ENCODE measurements at regions not wholly inside any gene's neighbourhood (a gene's known extent, or its start where the extent isn't known, plus 50 kb on each side); places are given as distances from the start of the nearest gene placed in this dataset.
A peak's percentile ranks its signal among the peaks of the same experiment; 100 is the strongest.

GRCh38 chr16:61596655-61597054 lies 439.6 kb downstream of the CDH8 start:
- H3K9me3 ChIP-seq (ENCODE audit: low read depth) = no peaks in the 10 kb centered on the region
- no peaks in the 10 kb centered on the region for H3K36me3 ChIP-seq (replicated peaks; ENCODE audit: insufficient read depth, low read depth)
- no peak overlapping the region for H3K27ac ChIP-seq
- H3K4me1 ChIP-seq (ENCODE audit: insufficient read depth) = no peaks in the 10 kb centered on the region
- no peaks in the 10 kb centered on the region for H3K27me3 ChIP-seq
- TF ChIP-seq EZH2phosphoT487 (IDR thresholded peaks at IDR 0.05; ENCODE audit: low read depth, severe bottlenecking, unreplicated experiment) = no peak
- no peak for TF ChIP-seq CTCF (IDR thresholded peaks at IDR 0.05; ENCODE audit: poor library complexity)
- no peak for DNase-seq (ENCODE audit: low spot score)
- no peak overlapping the region for H3K4me2 ChIP-seq
- no peaks in the 10 kb centered on the region for H4K20me1 ChIP-seq (ENCODE audit: insufficient read depth, poor library complexity, severe bottlenecking)
- no peaks in the 10 kb centered on the region for H3K9me2 ChIP-seq (replicated peaks; ENCODE audit: insufficient read depth)
- no peak overlapping the region for H2AFZ ChIP-seq
- no peak overlapping the region for H3K4me3 ChIP-seq
- no peaks in the 10 kb centered on the region for H3K79me2 ChIP-seq
- WGBS (ENCODE audit: low lambda C conversion rate, missing lambda C conversion rate) = 85% methylated on average over 2 of the region's 2 CpGs

- H2AFZ ChIP-seq = no peak overlapping the region
- H3K9me2 ChIP-seq (replicated peaks; ENCODE audit: insufficient read depth) = no peaks in the 10 kb centered on the region
- H4K20me1 ChIP-seq (ENCODE audit: insufficient read depth, poor library complexity, severe bottlenecking) = no peaks in the 10 kb centered on the region
- H3K79me2 ChIP-seq = no peaks in the 10 kb centered on the region
- 56% methylated on average over 3 of the region's 3 CpGs for WGBS (ENCODE audit: low lambda C conversion rate, missing lambda C conversion rate)
- no peaks in the 10 kb centered on the region for H3K4me1 ChIP-seq (ENCODE audit: insufficient read depth)
- H3K36me3 ChIP-seq (replicated peaks; ENCODE audit: insufficient read depth, low read depth) = no peaks in the 10 kb centered on the region
- H3K27ac ChIP-seq = no peak overlapping the region
- no peaks in the 10 kb centered on the region for H3K27me3 ChIP-seq
- peak; percentile 12 for DNase-seq (ENCODE audit: low spot score)
- no peak overlapping the region for H3K4me3 ChIP-seq
- TF ChIP-seq CTCF (IDR thresholded peaks at IDR 0.05; ENCODE audit: poor library complexity) = no peak
- no peak for TF ChIP-seq EZH2phosphoT487 (IDR thresholded peaks at IDR 0.05; ENCODE audit: low read depth, severe bottlenecking, unreplicated experiment)
- no peak for TF ChIP-seq EZH2 (IDR thresholded peaks at IDR 0.05; ENCODE audit: borderline replicate concordance)
- no peaks in the 10 kb centered on the region for H3K9me3 ChIP-seq (ENCODE audit: low read depth)
- no peak overlapping the region for H3K4me2 ChIP-seq
These were observed 440.6 kb downstream of the CDH8 start for GRCh38 chr16:61595605-61596004.

- H3K36me3 ChIP-seq (replicated peaks; ENCODE audit: insufficient read depth, low read depth) = no peaks in the 10 kb centered on the region
- H3K79me2 ChIP-seq = no peaks in the 10 kb centered on the region
- no peak overlapping the region for H3K4me2 ChIP-seq
- no peak overlapping the region for H3K27ac ChIP-seq
- no peak for TF ChIP-seq CTCF (IDR thresholded peaks at IDR 0.05; ENCODE audit: poor library complexity)
- no peak for TF ChIP-seq EZH2 (IDR thresholded peaks at IDR 0.05; ENCODE audit: borderline replicate concordance)
- no peak for TF ChIP-seq EZH2phosphoT487 (IDR thresholded peaks at IDR 0.05; ENCODE audit: low read depth, severe bottlenecking, unreplicated experiment)
- H3K27me3 ChIP-seq = no peaks in the 10 kb centered on the region
- no peak overlapping the region for H2AFZ ChIP-seq
- DNase-seq (ENCODE audit: low spot score) = no peak
- H4K20me1 ChIP-seq (ENCODE audit: insufficient read depth, poor library complexity, severe bottlenecking) = no peaks in the 10 kb centered on the region
- H3K9me2 ChIP-seq (replicated peaks; ENCODE audit: insufficient read depth) = no peaks in the 10 kb centered on the region
- 52% methylated on average over 1 of the region's 1 CpG for WGBS (ENCODE audit: low lambda C conversion rate, missing lambda C conversion rate)
- no peaks in the 10 kb centered on the region for H3K4me1 ChIP-seq (ENCODE audit: insufficient read depth)
- no peak overlapping the region for H3K4me3 ChIP-seq
- H3K9me3 ChIP-seq (ENCODE audit: low read depth) = no peaks in the 10 kb centered on the region
These were observed 445.7 kb downstream of the CDH8 start for GRCh38 chr16:61590577-61590976.

GRCh38 chr16:61587526-61587925 lies 448.7 kb downstream of the CDH8 start:
- Histone ChIP-seq H3K4me3 (no peak overlapping the region), H4K20me1 (ENCODE audit: insufficient read depth, poor library complexity, severe bottlenecking) (no peaks in the 10 kb centered on the region), H3K27ac (no peak overlapping the region), H3K4me2 (no peak overlapping the region), H3K9me2 (replicated peaks; ENCODE audit: insufficient read depth) (no peaks in the 10 kb centered on the region), H2AFZ (no peak overlapping the region), H3K4me1 (ENCODE audit: insufficient read depth) (no peaks in the 10 kb centered on the region), H3K9me3 (ENCODE audit: low read depth) (no peaks in the 10 kb centered on the region), H3K79me2 (no peaks in the 10 kb centered on the region), H3K36me3 (replicated peaks; ENCODE audit: insufficient read depth, low read depth) (no peaks in the 10 kb centered on the region), H3K27me3 (no peaks in the 10 kb centered on the region)
- TF ChIP-seq EZH2 (IDR thresholded peaks at IDR 0.05; ENCODE audit: borderline replicate concordance) (no peak), CTCF (IDR thresholded peaks at IDR 0.05; ENCODE audit: poor library complexity) (no peak), EZH2phosphoT487 (IDR thresholded peaks at IDR 0.05; ENCODE audit: low read depth, severe bottlenecking, unreplicated experiment) (no peak)
- DNase-seq (ENCODE audit: low spot score) = no peak
- 64% methylated on average over 2 of the region's 2 CpGs for WGBS (ENCODE audit: low lambda C conversion rate, missing lambda C conversion rate)

All from hepatocyte (in vitro differentiated cells).